Memory B cell (primary cell): ENCODE measurements at regions not wholly inside any gene's neighbourhood (a gene's known extent, or its start where the extent isn't known, plus 50 kb on each side); places are given as distances from the start of the nearest gene placed in this dataset.

Source experiments
- ATAC-seq: fragments of 150-1000 bp; cut with Tn5 transposase; 2 replicates; pipeline ENCODE4 v1.10.0; 2021; ENCODE audit warnings: low read depth, mild to moderate bottlenecking, moderate library complexity
- DNase-seq, 2 donors: peaks; one replicate each; pipeline ENCODE4 v3.0.0; 2022; ENCODE audit warnings: low spot score in 2 of 2
- H3K27ac Mint-ChIP-seq: one replicate; pipeline ENCODE4 v1.8.0; 2022; ENCODE audit warnings: mild to moderate bottlenecking, moderate library complexity, mixed read lengths
- H3K27me3 Mint-ChIP-seq: one replicate; pipeline ENCODE4 v1.8.0; 2022; ENCODE audit warnings: mixed read lengths
- H3K36me3 Mint-ChIP-seq: one replicate; pipeline ENCODE4 v1.8.0; 2022; ENCODE audit warnings: mild to moderate bottlenecking, mixed read lengths
- H3K4me1 Mint-ChIP-seq: one replicate; pipeline ENCODE4 v1.8.0; 2022; ENCODE audit warnings: mixed read lengths
- H3K4me3 Mint-ChIP-seq: one replicate; pipeline ENCODE4 v1.8.0; 2022; ENCODE audit warnings: mild to moderate bottlenecking, moderate library complexity, mixed read lengths
- H3K9me3 Mint-ChIP-seq: one replicate; pipeline ENCODE4 v1.8.0; 2022; ENCODE audit warnings: mixed read lengths

- Mint-ChIP-seq H3K9me3 (no peaks in the 10 kb centered on the region), H3K27ac (no peak overlapping the region), H3K4me3 (no peak overlapping the region), H3K4me1 (no peaks in the 10 kb centered on the region), H3K36me3 (no peaks in the 10 kb centered on the region), H3K27me3 (no peaks in the 10 kb centered on the region)
- no peak for DNase-seq
- ATAC-seq = no peak
Observed at GRCh38 chr2:193276069-193276468, 1081.3 kb upstream of the TMEFF2 start.

- no peak overlapping the region for H3K27ac Mint-ChIP-seq
- DNase-seq = no peak
Observed at GRCh38 chr2:193272011-193272410, 1077.3 kb upstream of the TMEFF2 start.

GRCh38 chr2:193270816-193271215 lies 1076.1 kb upstream of the TMEFF2 start:
- Mint-ChIP-seq H3K4me3 (no peak overlapping the region), H3K36me3 (no peaks in the 10 kb centered on the region), H3K27me3 (no peaks in the 10 kb centered on the region), H3K9me3 (no peaks in the 10 kb centered on the region), H3K4me1 (no peaks in the 10 kb centered on the region), H3K27ac (no peak overlapping the region)
- DNase-seq = no peak
- ATAC-seq = no peak

More at GRCh38 chr2:193272011-193272410, 1077.3 kb upstream of the TMEFF2 start:
- no peak for ATAC-seq
- Mint-ChIP-seq H3K4me3 (no peak overlapping the region), H3K36me3 (no peaks in the 10 kb centered on the region), H3K9me3 (no peaks in the 10 kb centered on the region), H3K27me3 (no peaks in the 10 kb centered on the region), H3K4me1 (no peaks in the 10 kb centered on the region)

DNA sequence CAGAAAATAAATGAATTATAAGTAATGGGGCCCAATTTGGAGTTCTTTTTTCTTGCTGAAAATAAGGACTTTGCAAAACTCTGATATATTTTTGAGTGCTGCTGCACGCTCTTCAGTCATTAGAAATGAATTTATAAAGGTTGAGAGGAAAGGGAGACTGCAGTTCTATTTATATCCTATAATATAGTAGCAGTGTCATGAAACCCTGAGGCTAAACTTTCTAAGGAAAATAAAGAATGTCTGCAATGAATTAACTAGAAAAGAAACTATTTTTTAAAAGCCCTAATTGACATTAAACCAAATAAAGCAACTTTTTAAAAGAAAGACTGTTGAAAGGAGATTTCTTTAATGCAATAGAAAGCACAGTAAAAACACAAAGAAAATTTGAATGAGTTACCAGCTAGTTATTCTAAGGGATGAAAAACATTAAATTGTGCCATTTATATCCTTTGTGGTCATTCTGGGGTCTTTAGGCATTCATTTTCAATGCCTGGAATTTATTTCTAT lies 1072.8 kb upstream of the TMEFF2 start:
- Mint-ChIP-seq H3K4me3 (no peak overlapping the region), H3K27ac (no peak overlapping the region), H3K27me3 (no peaks in the 10 kb centered on the region), H3K36me3 (no peaks in the 10 kb centered on the region), H3K9me3 (no peaks in the 10 kb centered on the region), H3K4me1 (no peaks in the 10 kb centered on the region)
- ATAC-seq (no peak), DNase-seq (no peak)

- Mint-ChIP-seq H3K36me3 (no peaks in the 10 kb centered on the region), H3K4me1 (peaks cover 6% of the 10 kb centered on the region), H3K9me3 (no peaks in the 10 kb centered on the region), H3K27ac (no peak overlapping the region), H3K27me3 (no peaks in the 10 kb centered on the region), H3K4me3 (no peak overlapping the region)
- ATAC-seq = peak; percentile 19
- no peak for DNase-seq
Observed at GRCh38 chr2:193253014-193253530, 1058.3 kb upstream of the TMEFF2 start.

DNA sequence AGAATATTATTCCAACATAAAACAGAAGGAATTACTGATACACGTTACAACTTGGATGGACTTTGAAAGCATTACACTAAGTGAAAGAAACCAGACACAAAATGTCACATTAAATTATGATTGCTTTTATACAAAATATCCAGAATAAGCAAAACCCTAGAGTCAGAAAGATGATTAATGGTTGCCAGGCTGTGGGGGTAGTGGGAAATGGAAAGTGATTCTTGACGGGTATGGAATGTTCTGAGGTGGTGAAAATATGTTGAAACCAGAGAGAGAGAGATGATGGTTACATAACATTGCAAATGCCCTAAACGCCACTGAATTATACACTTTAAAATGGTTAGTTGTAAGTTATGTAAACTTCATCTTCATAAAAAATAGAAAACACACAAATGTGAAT lies 1057.2 kb upstream of the TMEFF2 start:
- DNase-seq = no peak
- no peaks in the 10 kb centered on the region for H3K27me3 Mint-ChIP-seq
- no peaks in the 10 kb centered on the region for H3K9me3 Mint-ChIP-seq
- H3K4me1 Mint-ChIP-seq = peaks cover 6% of the 10 kb centered on the region
- H3K4me3 Mint-ChIP-seq = no peak overlapping the region
- ATAC-seq = no peak
- H3K27ac Mint-ChIP-seq = no peak overlapping the region
- H3K36me3 Mint-ChIP-seq = no peaks in the 10 kb centered on the region

DNA sequence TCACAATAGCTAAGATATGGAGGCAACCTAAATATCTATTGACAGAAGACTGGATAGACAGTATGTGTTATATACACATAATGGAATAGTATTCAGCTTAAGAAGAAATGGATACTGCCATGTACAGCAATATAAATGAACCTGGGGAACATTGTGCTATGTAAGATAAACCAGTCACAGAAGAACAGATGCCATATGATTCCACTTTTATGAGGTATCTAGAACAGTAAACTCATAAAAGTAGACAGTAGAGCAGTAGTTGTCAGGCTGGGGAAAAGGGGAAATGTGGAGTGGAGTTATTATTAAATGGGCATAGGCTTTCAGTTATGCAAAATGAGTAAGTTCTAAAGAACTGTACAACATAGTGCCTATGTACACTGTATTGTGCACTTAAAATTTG lies 1055.7 kb upstream of the TMEFF2 start:
- ATAC-seq (no peak), DNase-seq (no peak)
- H3K27me3 Mint-ChIP-seq = no peaks in the 10 kb centered on the region
- H3K4me3 Mint-ChIP-seq = no peak overlapping the region
- no peaks in the 10 kb centered on the region for H3K9me3 Mint-ChIP-seq
- peaks cover 6% of the 10 kb centered on the region for H3K4me1 Mint-ChIP-seq
- H3K27ac Mint-ChIP-seq = no peak overlapping the region
- no peaks in the 10 kb centered on the region for H3K36me3 Mint-ChIP-seq

GRCh38 chr2:193240752-193241151 lies 1046.0 kb upstream of the TMEFF2 start:
- H3K36me3 Mint-ChIP-seq = no peaks in the 10 kb centered on the region
- ATAC-seq (no peak), DNase-seq (no peak)
- no peak overlapping the region for H3K27ac Mint-ChIP-seq
- H3K27me3 Mint-ChIP-seq = no peaks in the 10 kb centered on the region
- no peaks in the 10 kb centered on the region for H3K4me1 Mint-ChIP-seq
- H3K4me3 Mint-ChIP-seq = no peak overlapping the region
- H3K9me3 Mint-ChIP-seq = peaks cover 2% of the 10 kb centered on the region

- no peak for ATAC-seq
- Mint-ChIP-seq H3K4me3 (no peak overlapping the region), H3K27ac (no peak overlapping the region), H3K4me1 (no peaks in the 10 kb centered on the region), H3K27me3 (no peaks in the 10 kb centered on the region), H3K9me3 (no peaks in the 10 kb centered on the region), H3K36me3 (no peaks in the 10 kb centered on the region)
- no peak for DNase-seq
Observed at GRCh38 chr2:193231634-193232033, 1036.9 kb upstream of the TMEFF2 start.

DNA sequence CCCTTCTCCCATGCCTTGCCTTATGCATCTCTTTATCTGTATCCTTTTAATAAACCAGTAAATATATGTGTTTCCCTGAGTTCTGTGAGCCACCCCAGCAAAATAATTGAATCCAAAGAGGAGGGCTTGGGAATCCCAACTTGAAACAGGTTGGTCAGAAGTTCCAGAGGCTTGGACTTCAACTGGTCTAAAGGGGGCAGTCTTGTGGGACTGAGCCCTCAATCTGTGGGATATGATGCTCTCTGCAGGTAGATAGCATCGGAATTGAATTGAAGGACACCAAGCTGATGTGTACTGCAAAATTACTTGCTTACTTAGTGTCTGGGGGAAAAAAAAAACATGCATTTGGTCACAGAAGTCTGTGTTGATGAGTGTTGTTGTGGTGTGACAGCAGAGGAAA lies 1033.5 kb upstream of the TMEFF2 start:
- Mint-ChIP-seq H3K27ac (no peak overlapping the region), H3K4me1 (no peaks in the 10 kb centered on the region), H3K4me3 (no peak overlapping the region), H3K27me3 (no peaks in the 10 kb centered on the region), H3K36me3 (no peaks in the 10 kb centered on the region), H3K9me3 (no peaks in the 10 kb centered on the region)
- no peak for DNase-seq
- ATAC-seq = no peak

DNA sequence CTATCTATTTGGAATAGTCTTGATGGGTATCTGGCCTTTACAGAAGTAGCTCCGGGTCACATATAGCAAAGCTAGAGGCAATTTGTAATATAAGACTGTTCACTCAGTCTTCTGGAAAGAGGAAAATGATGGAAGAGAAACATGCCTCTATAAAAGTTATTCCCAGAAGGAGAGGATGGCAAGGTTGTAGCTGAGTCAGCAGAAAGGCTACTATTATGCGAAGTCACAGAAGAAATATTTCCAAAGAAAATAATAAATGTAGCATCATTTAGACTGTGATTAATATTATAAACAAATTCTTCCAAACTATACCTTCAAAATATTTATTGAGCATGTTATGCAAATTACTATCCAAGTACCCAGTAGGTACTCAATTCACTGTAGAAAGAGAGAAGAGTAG lies 1027.7 kb upstream of the TMEFF2 start:
- Mint-ChIP-seq H3K27ac (no peak overlapping the region), H3K36me3 (no peaks in the 10 kb centered on the region), H3K4me3 (no peak overlapping the region), H3K27me3 (no peaks in the 10 kb centered on the region), H3K4me1 (no peaks in the 10 kb centered on the region), H3K9me3 (no peaks in the 10 kb centered on the region)
- DNase-seq = no peak
- no peak for ATAC-seq

GRCh38 chr2:193219413-193219812 lies 1024.7 kb upstream of the TMEFF2 start:
- no peaks in the 10 kb centered on the region for H3K9me3 Mint-ChIP-seq
- no peaks in the 10 kb centered on the region for H3K4me1 Mint-ChIP-seq
- H3K4me3 Mint-ChIP-seq = no peak overlapping the region
- H3K27ac Mint-ChIP-seq = no peak overlapping the region
- DNase-seq (no peak), ATAC-seq (no peak)
- no peaks in the 10 kb centered on the region for H3K36me3 Mint-ChIP-seq
- H3K27me3 Mint-ChIP-seq = no peaks in the 10 kb centered on the region

- no peak for ATAC-seq
- no peaks in the 10 kb centered on the region for H3K27me3 Mint-ChIP-seq
- H3K27ac Mint-ChIP-seq = no peak overlapping the region
- H3K4me3 Mint-ChIP-seq = no peak overlapping the region
- H3K9me3 Mint-ChIP-seq = peaks cover 2% of the 10 kb centered on the region
- H3K4me1 Mint-ChIP-seq = no peaks in the 10 kb centered on the region
- DNase-seq = no peak
- no peaks in the 10 kb centered on the region for H3K36me3 Mint-ChIP-seq
Observed at GRCh38 chr2:193201583-193201982, 1006.9 kb upstream of the TMEFF2 start.

DNA sequence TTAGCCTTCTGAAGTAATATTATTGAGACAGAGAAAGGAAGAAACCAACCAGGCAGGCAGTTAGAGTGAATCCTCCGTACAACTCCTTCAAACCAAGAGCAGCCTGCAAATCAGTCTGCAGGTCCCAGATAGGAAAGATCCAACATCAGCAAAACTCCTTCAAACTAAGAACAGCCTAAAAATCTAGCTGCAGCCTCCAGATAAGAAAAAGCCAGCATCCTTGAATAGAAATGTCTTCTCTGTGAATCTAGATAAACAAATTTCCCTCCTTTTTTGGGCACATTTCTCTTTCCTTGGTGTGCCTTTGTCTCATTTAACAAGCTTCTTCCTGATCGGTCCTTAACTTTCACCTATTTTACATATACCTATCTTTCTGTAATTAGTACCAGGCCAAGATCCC lies 1004.6 kb upstream of the TMEFF2 start:
- H3K36me3 Mint-ChIP-seq = no peaks in the 10 kb centered on the region
- no peaks in the 10 kb centered on the region for H3K9me3 Mint-ChIP-seq

GRCh38 chr2:193187816-193188215 lies 993.1 kb upstream of the TMEFF2 start:
- Mint-ChIP-seq H3K36me3 (no peaks in the 10 kb centered on the region), H3K27ac (no peak overlapping the region), H3K4me3 (peak overlapping the region; percentile 78), H3K4me1 (peaks cover 8% of the 10 kb centered on the region), H3K27me3 (no peaks in the 10 kb centered on the region), H3K9me3 (no peaks in the 10 kb centered on the region)
- DNase-seq = no peak
- ATAC-seq = no peak

More for the DNA sequence above, 1004.6 kb upstream of the TMEFF2 start:
- no peaks in the 10 kb centered on the region for H3K4me1 Mint-ChIP-seq
- H3K27ac Mint-ChIP-seq = no peak overlapping the region
- H3K27me3 Mint-ChIP-seq = no peaks in the 10 kb centered on the region
- no peak for DNase-seq
- ATAC-seq = no peak
- H3K4me3 Mint-ChIP-seq = no peak overlapping the region
